K562 (cell line): ENCODE measurements at regions not wholly inside any gene's neighbourhood (a gene's known extent, or its start where the extent isn't known, plus 50 kb on each side); places are given as distances from the start of the nearest gene placed in this dataset.

Experiments
- ATAC-seq: fragments of 200-7000 bp; cut with Tn5 transposase; 3 replicates; pipeline ENCODE4 v1.9.1; 2020; ENCODE audit warnings: moderate library complexity
- BruUV-seq: library from RNA; stranded (reverse); fragments of 400-500 nt; replicated peaks from 2 replicates; lab custom pipeline; 2021; lab: Mats Ljungman, UMichigan
- CTCF ChIA-PET: fragments of 300-600 bp; formaldehyde crosslinking; extraction: SDS; loops from one replicate; lab custom pipeline; 2021; ENCODE audit warnings: low intra/inter-chr PET ratio; lab: Yijun Ruan, JAX
- POLR2A ChIA-PET: fragments of 300-600, 350-650 bp; sonication (Branson Sonifier 250); formaldehyde crosslinking; extraction: SDS; loops from one replicate; lab custom pipeline; 2021; ENCODE audit warnings: antibody characterized with exemption, inconsistent platforms; lab: Yijun Ruan, JAX
- DNase-seq, 4 experiments: peaks; one replicate each; pipeline versions ENCODE4 v3.0.0 to v3.0.0-alpha.2; 2011 to 2018; ENCODE audit warnings: low spot score in 3 of 4, mixed read lengths in 3 of 4; ENCODE audit errors: extremely low read depth in 1 of 4
- FAIRE-seq: peaks from 2 replicates; lab custom pipeline; 2011; peaks lifted over from hg19 to GRCh38; lab: Jason Lieb, UNC
- H2AFZ ChIP-seq: 2 replicates; pipeline ENCODE4 v1.6.0; 2011; ENCODE audit warnings: low read depth, low read length, control low read depth, inconsistent platforms
- H3K27ac ChIP-seq: fragments of 200-600 bp; 3 replicates; pipeline ENCODE4 v1.8.0; 2011; ENCODE audit warnings: low read depth, mild to moderate bottlenecking, control low read depth, inconsistent platforms, low read length, moderate library complexity, mixed read lengths; ENCODE audit errors: extremely low read depth
- H3K27me3 ChIP-seq, 2 experiments: fragments of 300-600 bp in 1 of 2; 2 replicates in 1 of 2; 3 replicates in 1 of 2; pipeline versions ENCODE4 v1.6.0 to v1.8.0; 2011; ENCODE audit warnings: inconsistent platforms in 2 of 2, low read length in 2 of 2, mild to moderate bottlenecking in 1 of 2, mixed read lengths in 1 of 2, moderate library complexity in 1 of 2; ENCODE audit not compliant: control insufficient read depth in 2 of 2, insufficient read depth in 2 of 2
- H3K36me3 ChIP-seq: fragments of 300-600 bp; 3 replicates; pipeline ENCODE4 v1.8.0; 2011; ENCODE audit warnings: mild to moderate bottlenecking, low read length, inconsistent platforms; ENCODE audit not compliant: control insufficient read depth, insufficient read depth
- H3K4me1 ChIP-seq, 2 experiments: fragments of 200-600 bp in 1 of 2; replicated peaks in 1 of 2; 2 replicates in 1 of 2; 3 replicates in 1 of 2; pipeline versions ENCODE4 v1.5.1 to v1.8.0; 2011; ENCODE audit warnings: inconsistent platforms in 2 of 2, low read length in 2 of 2, mild to moderate bottlenecking in 1 of 2, mixed read lengths in 1 of 2, moderate library complexity in 1 of 2; ENCODE audit not compliant: control insufficient read depth in 2 of 2, insufficient read depth in 2 of 2
- H3K4me2 ChIP-seq: 2 replicates; pipeline ENCODE4 v1.6.1; 2011; ENCODE audit warnings: low read length, control low read depth, inconsistent platforms, mixed read lengths; ENCODE audit not compliant: insufficient read depth
- H3K4me3 ChIP-seq: fragments of 200-600 bp; sonication (generic), shearing (Covaris generic); 2 replicates; pipeline ENCODE4 v1.5.1; 2016; ENCODE audit warnings: control low read depth, inconsistent platforms
- H3K79me2 ChIP-seq: fragments of 200-600 bp; 3 replicates; pipeline ENCODE4 v1.8.0; 2011; ENCODE audit warnings: low read length, inconsistent platforms; ENCODE audit not compliant: control insufficient read depth, insufficient read depth
- H3K9ac ChIP-seq, 2 experiments: 2 replicates each; pipeline versions ENCODE4 v1.6.0 to v1.6.1; 2011; ENCODE audit warnings: low read depth in 2 of 2, low read length in 2 of 2, control low read depth in 1 of 2, inconsistent platforms in 1 of 2, mild to moderate bottlenecking in 1 of 2, mixed read lengths in 1 of 2; ENCODE audit not compliant: insufficient read depth in 1 of 2
- H3K9me1 ChIP-seq: one replicate; pipeline ENCODE4 v1.6.0; 2011; ENCODE audit warnings: inconsistent platforms, mild to moderate bottlenecking, low read length, moderate library complexity; ENCODE audit not compliant: control insufficient read depth, insufficient read depth
- H3K9me3 ChIP-seq: replicated peaks from 2 replicates; pipeline ENCODE4 v1.5.1; 2011; ENCODE audit warnings: low read depth, low read length, inconsistent platforms; ENCODE audit not compliant: control insufficient read depth, insufficient read depth
- H4K20me1 ChIP-seq: replicated peaks from 2 replicates; pipeline ENCODE4 v1.6.1; 2011; ENCODE audit warnings: low read length, inconsistent platforms, mixed read lengths; ENCODE audit not compliant: control insufficient read depth, insufficient read depth
- CREBBP ChIP-seq: IDR thresholded peaks from one replicate; pipeline ENCODE4 v1.6.1; 2012; ENCODE audit warnings: low read depth, mild to moderate bottlenecking, control low read depth, inconsistent platforms, low read length
- GATAD2A ChIP-seq: fragments of 450-650 bp; IDR thresholded peaks from 2 replicates; pipeline ENCODE4 v1.6.1; 2017
- KDM2B ChIP-seq: fragments of 250-450 bp; sonication (Bioruptor Pico); IDR thresholded peaks from 2 replicates; pipeline ENCODE4 v1.8.0; 2021; ENCODE audit warnings: mild to moderate bottlenecking, moderate library complexity
- KLF1 ChIP-seq: fragments of 450-650 bp; IDR thresholded peaks from 2 replicates; pipeline ENCODE4 v1.6.1; 2016; ENCODE audit warnings: missing genetic modification characterization, missing compliant biosample characterization
- MEIS2 ChIP-seq: fragments of 450-650 bp; IDR thresholded peaks from 2 replicates; pipeline ENCODE4 v1.6.1; 2014; ENCODE audit warnings: mild to moderate bottlenecking; ENCODE audit not compliant: partially characterized antibody
- MIER1 ChIP-seq: fragments of 450-650 bp; IDR thresholded peaks from 2 replicates; pipeline ENCODE4 v1.6.1; 2016; ENCODE audit warnings: antibody characterized with exemption, mild to moderate bottlenecking, low read depth
- RBM15 ChIP-seq: fragments of 200-400 bp; formaldehyde crosslinking; IDR thresholded peaks from 2 replicates; pipeline ENCODE4 v1.6.1; 2018; ENCODE audit warnings: mild to moderate bottlenecking, low read length, moderate library complexity; ENCODE audit not compliant: insufficient read depth
- RBM39 ChIP-seq: fragments of 200-400 bp; formaldehyde crosslinking; optimal IDR thresholded peaks from 2 replicates; pipeline ENCODE3; 2018; ENCODE audit warnings: low read depth, low read length
- RHOXF2B ChIP-seq: fragments of 250-450 bp; sonication (Bioruptor Pico); conservative IDR thresholded peaks from 2 replicates; pipeline ENCODE4 v1.5.1; 2021
- TAF15 ChIP-seq: fragments of 200-400 bp; formaldehyde crosslinking; IDR thresholded peaks from 2 replicates; pipeline ENCODE4 v1.6.1; 2017; ENCODE audit warnings: mild to moderate bottlenecking, low read depth, low read length, moderate library complexity
- TBL1XR1 ChIP-seq, 2 experiments: IDR thresholded peaks; 2 replicates each; pipeline ENCODE4 v1.6.1; 2012; ENCODE audit warnings: improper control_type of control experiment in 2 of 2, low read length in 2 of 2, mild to moderate bottlenecking in 1 of 2
- TCF7 ChIP-seq: sonication (generic); IDR thresholded peaks from 2 replicates; pipeline ENCODE4 v1.6.1; 2016; ENCODE audit warnings: antibody characterized with exemption, borderline replicate concordance
- ZBTB1 ChIP-seq: sonication (generic); formaldehyde crosslinking; IDR thresholded peaks from 2 replicates; pipeline ENCODE4 v1.8.1; 2023; ENCODE audit warnings: missing genetic modification reagents, low read depth, mild to moderate bottlenecking, borderline replicate concordance
- ZKSCAN8 ChIP-seq: fragments of 200-800 bp; sonication (Bioruptor generic); IDR thresholded peaks from 2 replicates; pipeline ENCODE4 v1.6.1; 2016; ENCODE audit warnings: missing genetic modification characterization, missing compliant biosample characterization
- ZNF584 ChIP-seq: fragments of 200-800 bp; sonication (Bioruptor generic); IDR thresholded peaks from 2 replicates; pipeline ENCODE4 v1.6.1; 2016; ENCODE audit warnings: low read depth, mild to moderate bottlenecking, missing genetic modification characterization, missing compliant biosample characterization
- WGBS: fragments of 100-300 bp; shearing (Covaris generic); methylation state at CpG from one replicate; pipeline ENCODE4 v1.1.6; 2016; ENCODE audit warnings: low coverage, mixed read lengths; ENCODE audit not compliant: insufficient coverage; ENCODE audit errors: missing lambda C conversion rate; 5-methylcytosine and 5-hydroxymethylcytosine counted together
- in situ Hi-C: fragments of 300-500 bp; cut with MboI; formaldehyde crosslinking; loops from 4 replicates; pipeline ENCODE4 v1.15.0; 2018; ENCODE audit warnings: inconsistent platforms, mixed read lengths
- intact Hi-C: fragments of 100-400 bp; cut with micrococcal nuclease; formaldehyde crosslinking; loops from 2 replicates; pipeline ENCODE4 v1.14.2; 2022
- TF ChIP-seq, protein P1 (sequence below): sonication (generic); formaldehyde crosslinking; IDR thresholded peaks from 2 replicates; pipeline ENCODE4 v1.8.0; 2022; ENCODE audit warnings: mild to moderate bottlenecking, missing genetic modification reagents
- TF ChIP-seq, protein P2 (sequence below): sonication (generic); formaldehyde crosslinking; IDR thresholded peaks from 2 replicates; pipeline ENCODE4 v1.8.1; 2023; ENCODE audit warnings: mild to moderate bottlenecking, missing genetic modification reagents
- TF ChIP-seq, protein P3 (sequence below): fragments of 250-450 bp; sonication (Bioruptor Pico); IDR thresholded peaks from 2 replicates; pipeline ENCODE4 v1.4.0; 2020

DNA sequence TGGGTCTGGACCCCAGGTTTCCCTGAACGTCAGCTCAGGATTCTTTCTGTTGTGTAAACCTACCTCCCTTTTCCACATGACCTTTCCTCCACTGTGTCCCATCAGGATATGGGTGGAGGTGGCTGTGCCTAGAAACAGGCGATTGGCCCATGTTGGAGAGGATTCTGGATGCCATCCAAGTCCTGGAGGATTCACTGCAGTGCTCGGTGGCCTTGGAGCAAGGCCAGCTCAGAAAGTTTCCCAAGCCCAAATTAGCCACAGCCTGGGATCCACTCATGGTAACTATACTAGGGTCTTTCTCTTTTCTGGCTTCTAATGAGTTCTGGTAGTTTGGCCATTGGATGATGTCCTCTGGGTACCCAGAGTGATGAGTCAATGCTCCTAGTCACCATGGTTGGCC lies 141.6 kb downstream of the SNX19 start:
- 0% methylated on average over 3 of the region's 3 CpGs for WGBS
- no peak overlapping the region for H3K27ac ChIP-seq
- peaks cover 3% of the 10 kb centered on the region for H3K9me1 ChIP-seq
- no peaks in the 10 kb centered on the region for H3K9me3 ChIP-seq
- peaks cover 0 to 13% of the 10 kb centered on the region in 2 experiments; a peak in 2 of 5 replicates for H3K27me3 ChIP-seq
- H4K20me1 ChIP-seq: no peaks in the 10 kb centered on the region
- no peak for ATAC-seq
- no peak overlapping the region for H2AFZ ChIP-seq
- in situ Hi-C loops: no loop called here
- H3K9ac ChIP-seq: no peak overlapping the region
- no peaks in the 10 kb centered on the region for H3K79me2 ChIP-seq
- no peaks in the 10 kb centered on the region for H3K4me1 ChIP-seq
- no peak overlapping the region for H3K4me3 ChIP-seq
- no TSS peak for BruUV-seq
- no peak for TF ChIP-seq MEIS2
- TF ChIP-seq MIER1: no peak
- TF ChIP-seq, protein P1, sequence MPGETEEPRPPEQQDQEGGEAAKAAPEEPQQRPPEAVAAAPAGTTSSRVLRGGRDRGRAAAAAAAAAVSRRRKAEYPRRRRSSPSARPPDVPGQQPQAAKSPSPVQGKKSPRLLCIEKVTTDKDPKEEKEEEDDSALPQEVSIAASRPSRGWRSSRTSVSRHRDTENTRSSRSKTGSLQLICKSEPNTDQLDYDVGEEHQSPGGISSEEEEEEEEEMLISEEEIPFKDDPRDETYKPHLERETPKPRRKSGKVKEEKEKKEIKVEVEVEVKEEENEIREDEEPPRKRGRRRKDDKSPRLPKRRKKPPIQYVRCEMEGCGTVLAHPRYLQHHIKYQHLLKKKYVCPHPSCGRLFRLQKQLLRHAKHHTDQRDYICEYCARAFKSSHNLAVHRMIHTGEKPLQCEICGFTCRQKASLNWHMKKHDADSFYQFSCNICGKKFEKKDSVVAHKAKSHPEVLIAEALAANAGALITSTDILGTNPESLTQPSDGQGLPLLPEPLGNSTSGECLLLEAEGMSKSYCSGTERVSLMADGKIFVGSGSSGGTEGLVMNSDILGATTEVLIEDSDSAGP (CRISPR knock-in tag): no peak
- TF ChIP-seq, protein P2, sequence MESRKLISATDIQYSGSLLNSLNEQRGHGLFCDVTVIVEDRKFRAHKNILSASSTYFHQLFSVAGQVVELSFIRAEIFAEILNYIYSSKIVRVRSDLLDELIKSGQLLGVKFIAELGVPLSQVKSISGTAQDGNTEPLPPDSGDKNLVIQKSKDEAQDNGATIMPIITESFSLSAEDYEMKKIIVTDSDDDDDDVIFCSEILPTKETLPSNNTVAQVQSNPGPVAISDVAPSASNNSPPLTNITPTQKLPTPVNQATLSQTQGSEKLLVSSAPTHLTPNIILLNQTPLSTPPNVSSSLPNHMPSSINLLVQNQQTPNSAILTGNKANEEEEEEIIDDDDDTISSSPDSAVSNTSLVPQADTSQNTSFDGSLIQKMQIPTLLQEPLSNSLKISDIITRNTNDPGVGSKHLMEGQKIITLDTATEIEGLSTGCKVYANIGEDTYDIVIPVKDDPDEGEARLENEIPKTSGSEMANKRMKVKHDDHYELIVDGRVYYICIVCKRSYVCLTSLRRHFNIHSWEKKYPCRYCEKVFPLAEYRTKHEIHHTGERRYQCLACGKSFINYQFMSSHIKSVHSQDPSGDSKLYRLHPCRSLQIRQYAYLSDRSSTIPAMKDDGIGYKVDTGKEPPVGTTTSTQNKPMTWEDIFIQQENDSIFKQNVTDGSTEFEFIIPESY (CRISPR knock-in tag): no peak
- no peak for TF ChIP-seq ZBTB1 (CRISPR knock-in tag)
- TF ChIP-seq KDM2B (CRISPR knock-in tag): no peak
- no peak for TF ChIP-seq RBM15
- no peak for TF ChIP-seq ZNF584 (CRISPR knock-in tag)
- TF ChIP-seq TCF7: no peak
- TF ChIP-seq, protein P3, sequence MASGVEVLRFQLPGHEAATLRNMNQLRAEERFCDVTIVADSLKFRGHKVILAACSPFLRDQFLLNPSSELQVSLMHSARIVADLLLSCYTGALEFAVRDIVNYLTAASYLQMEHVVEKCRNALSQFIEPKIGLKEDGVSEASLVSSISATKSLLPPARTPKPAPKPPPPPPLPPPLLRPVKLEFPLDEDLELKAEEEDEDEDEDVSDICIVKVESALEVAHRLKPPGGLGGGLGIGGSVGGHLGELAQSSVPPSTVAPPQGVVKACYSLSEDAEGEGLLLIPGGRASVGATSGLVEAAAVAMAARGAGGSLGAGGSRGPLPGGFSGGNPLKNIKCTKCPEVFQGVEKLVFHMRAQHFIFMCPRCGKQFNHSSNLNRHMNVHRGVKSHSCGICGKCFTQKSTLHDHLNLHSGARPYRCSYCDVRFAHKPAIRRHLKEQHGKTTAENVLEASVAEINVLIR (CRISPR knock-in tag): no peak
- no peak for TF ChIP-seq ZKSCAN8
- TF ChIP-seq KLF1 (tag): no peak
- TF ChIP-seq RBM39: no peak
- TF ChIP-seq RHOXF2B (CRISPR knock-in tag): no peak
- TF ChIP-seq TAF15: no peak
- TF ChIP-seq CREBBP: no peak
- no peak for TF ChIP-seq TBL1XR1 (IDR thresholded peaks at IDR 0.05; ENCODE audit: low read length in 2 of 2)
- no peak for TF ChIP-seq GATAD2A
- TF ChIP-seq, all 486 proteins: peak for 0
- ChIA-PET POLR2A (no interaction called here), CTCF (no interaction called here)
- Histone ChIP-seq H3K4me2 (no peak overlapping the region), H3K36me3 (no peaks in the 10 kb centered on the region)
- intact Hi-C loops: no loop called here
- FAIRE-seq (no peak), DNase-seq (no peak)
